Panc1 (cell line): ENCODE measurements at regions not wholly inside any gene's neighbourhood (a gene's known extent, or its start where the extent isn't known, plus 50 kb on each side); places are given as distances from the start of the nearest gene placed in this dataset.

Source experiments
- POLR2AphosphoS5 ChIP-seq: IDR thresholded peaks from 2 replicates; pipeline ENCODE4 v1.6.1; 2012; ENCODE audit warnings: mild to moderate bottlenecking, low read depth, low read length, moderate library complexity
- TF ChIP-seq, protein P1 (sequence below): fragments of 450-650 bp; IDR thresholded peaks from 2 replicates; pipeline ENCODE4 v1.5.1; 2017; ENCODE audit warnings: mild to moderate bottlenecking

DNA sequence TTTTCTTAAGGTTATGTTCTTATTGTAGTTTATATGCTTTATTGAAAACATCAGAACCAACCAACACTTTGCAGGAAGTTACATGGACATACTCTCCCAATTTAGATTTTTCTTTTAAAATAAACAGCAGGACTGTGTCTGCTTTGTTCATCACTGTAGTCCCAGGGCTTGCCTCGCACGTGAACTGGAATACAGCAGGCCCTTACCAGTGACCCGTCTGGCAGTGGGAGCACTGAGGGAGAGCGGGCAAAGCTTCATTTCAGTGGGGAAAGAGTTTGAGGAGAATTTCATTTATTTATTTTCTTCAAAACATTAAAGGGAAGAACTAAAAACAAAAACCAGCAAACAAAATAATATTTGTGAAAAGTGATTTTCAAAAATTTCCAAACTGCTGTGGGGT is 230.8 kb downstream of the PAX1 start:
- TF ChIP-seq POLR2AphosphoS5: no peak
- TF ChIP-seq, protein P1, sequence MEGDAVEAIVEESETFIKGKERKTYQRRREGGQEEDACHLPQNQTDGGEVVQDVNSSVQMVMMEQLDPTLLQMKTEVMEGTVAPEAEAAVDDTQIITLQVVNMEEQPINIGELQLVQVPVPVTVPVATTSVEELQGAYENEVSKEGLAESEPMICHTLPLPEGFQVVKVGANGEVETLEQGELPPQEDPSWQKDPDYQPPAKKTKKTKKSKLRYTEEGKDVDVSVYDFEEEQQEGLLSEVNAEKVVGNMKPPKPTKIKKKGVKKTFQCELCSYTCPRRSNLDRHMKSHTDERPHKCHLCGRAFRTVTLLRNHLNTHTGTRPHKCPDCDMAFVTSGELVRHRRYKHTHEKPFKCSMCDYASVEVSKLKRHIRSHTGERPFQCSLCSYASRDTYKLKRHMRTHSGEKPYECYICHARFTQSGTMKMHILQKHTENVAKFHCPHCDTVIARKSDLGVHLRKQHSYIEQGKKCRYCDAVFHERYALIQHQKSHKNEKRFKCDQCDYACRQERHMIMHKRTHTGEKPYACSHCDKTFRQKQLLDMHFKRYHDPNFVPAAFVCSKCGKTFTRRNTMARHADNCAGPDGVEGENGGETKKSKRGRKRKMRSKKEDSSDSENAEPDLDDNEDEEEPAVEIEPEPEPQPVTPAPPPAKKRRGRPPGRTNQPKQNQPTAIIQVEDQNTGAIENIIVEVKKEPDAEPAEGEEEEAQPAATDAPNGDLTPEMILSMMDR: no peak
